MM.1S (cell line): ENCODE measurements at regions not wholly inside any gene's neighbourhood (a gene's known extent, or its start where the extent isn't known, plus 50 kb on each side); places are given as distances from the start of the nearest gene placed in this dataset.

Experiments used
- DNase-seq: peaks from one replicate; pipeline ENCODE4 v3.0.0-alpha.2; 2015
- H2AFZ ChIP-seq: fragments of 300-600 bp; sonication (generic); 2 replicates; pipeline ENCODE4 v1.6.0; 2016; ENCODE audit warnings: antibody characterized with exemption, low read length
- H3F3A ChIP-seq: fragments of 300-600 bp; sonication (generic); 2 replicates; pipeline ENCODE4 v1.6.1; 2016; ENCODE audit warnings: mild to moderate bottlenecking, antibody characterized with exemption, low read length, moderate library complexity, mixed read lengths; ENCODE audit not compliant: insufficient read depth
- H3K27ac ChIP-seq: fragments of 300-600 bp; sonication (generic); 2 replicates; pipeline ENCODE4 v1.5.1; 2016; ENCODE audit warnings: mild to moderate bottlenecking, low read length
- H3K27me3 ChIP-seq: fragments of 300-600 bp; sonication (generic); replicated peaks from 2 replicates; pipeline ENCODE4 v1.6.0; 2016; ENCODE audit warnings: low read length; ENCODE audit not compliant: insufficient read depth
- H3K36me3 ChIP-seq: fragments of 300-600 bp; sonication (generic); replicated peaks from 2 replicates; pipeline ENCODE4 v1.6.1; 2016; ENCODE audit warnings: mild to moderate bottlenecking, low read length, mixed read lengths; ENCODE audit not compliant: insufficient read depth
- H3K4me1 ChIP-seq: fragments of 300-600 bp; sonication (generic); 2 replicates; pipeline ENCODE4 v1.6.1; 2016; ENCODE audit warnings: low read length, mixed read lengths
- H3K4me2 ChIP-seq: fragments of 300-600 bp; sonication (generic); 2 replicates; pipeline ENCODE4 v1.6.0; 2016; ENCODE audit warnings: low read depth, low read length
- H3K4me3 ChIP-seq: fragments of 300-600 bp; sonication (generic); 2 replicates; pipeline ENCODE4 v1.5.1; 2016; ENCODE audit warnings: low read length, mixed read lengths
- H3K79me2 ChIP-seq: fragments of 300-600 bp; sonication (generic); 2 replicates; pipeline ENCODE4 v1.6.1; 2016; ENCODE audit warnings: mixed run types, low read length, mixed read lengths
- H3K9ac ChIP-seq: fragments of 300-600 bp; sonication (generic); 2 replicates; pipeline ENCODE4 v1.6.1; 2016; ENCODE audit warnings: low read length, mixed read lengths
- H3K9me2 ChIP-seq: fragments of 300-600 bp; sonication (generic); replicated peaks from 2 replicates; pipeline ENCODE4 v1.6.1; 2016; ENCODE audit warnings: mild to moderate bottlenecking, low read length, mixed read lengths; ENCODE audit not compliant: insufficient read depth
- H3K9me3 ChIP-seq: fragments of 300-600 bp; sonication (generic); replicated peaks from 2 replicates; pipeline ENCODE4 v1.6.1; 2016; ENCODE audit warnings: mild to moderate bottlenecking, low read length, mixed read lengths; ENCODE audit not compliant: insufficient read depth
- H4K20me1 ChIP-seq: fragments of 300-600 bp; sonication (generic); 2 replicates; pipeline ENCODE4 v1.6.1; 2016; ENCODE audit warnings: mild to moderate bottlenecking, low read length, moderate library complexity, mixed read lengths; ENCODE audit not compliant: insufficient read depth
- EZH2 ChIP-seq: fragments of 300-600 bp; sonication (generic); optimal IDR thresholded peaks from 2 replicates; pipeline ENCODE3; 2017; ENCODE audit warnings: low read depth, mild to moderate bottlenecking, antibody characterized with exemption, low read length, mixed read lengths
- EZH2phosphoT487 ChIP-seq: fragments of 300-600 bp; sonication (generic); IDR thresholded peaks from 2 replicates; pipeline ENCODE4 v1.6.1; 2018; ENCODE audit warnings: antibody characterized with exemption, low read length
- TF ChIP-seq, protein P1 (sequence below): fragments of 300-600 bp; sonication (generic); IDR thresholded peaks from 2 replicates; pipeline ENCODE4 v1.5.1; 2016; ENCODE audit warnings: antibody characterized with exemption, low read length, mixed read lengths

- TF ChIP-seq, protein P1, sequence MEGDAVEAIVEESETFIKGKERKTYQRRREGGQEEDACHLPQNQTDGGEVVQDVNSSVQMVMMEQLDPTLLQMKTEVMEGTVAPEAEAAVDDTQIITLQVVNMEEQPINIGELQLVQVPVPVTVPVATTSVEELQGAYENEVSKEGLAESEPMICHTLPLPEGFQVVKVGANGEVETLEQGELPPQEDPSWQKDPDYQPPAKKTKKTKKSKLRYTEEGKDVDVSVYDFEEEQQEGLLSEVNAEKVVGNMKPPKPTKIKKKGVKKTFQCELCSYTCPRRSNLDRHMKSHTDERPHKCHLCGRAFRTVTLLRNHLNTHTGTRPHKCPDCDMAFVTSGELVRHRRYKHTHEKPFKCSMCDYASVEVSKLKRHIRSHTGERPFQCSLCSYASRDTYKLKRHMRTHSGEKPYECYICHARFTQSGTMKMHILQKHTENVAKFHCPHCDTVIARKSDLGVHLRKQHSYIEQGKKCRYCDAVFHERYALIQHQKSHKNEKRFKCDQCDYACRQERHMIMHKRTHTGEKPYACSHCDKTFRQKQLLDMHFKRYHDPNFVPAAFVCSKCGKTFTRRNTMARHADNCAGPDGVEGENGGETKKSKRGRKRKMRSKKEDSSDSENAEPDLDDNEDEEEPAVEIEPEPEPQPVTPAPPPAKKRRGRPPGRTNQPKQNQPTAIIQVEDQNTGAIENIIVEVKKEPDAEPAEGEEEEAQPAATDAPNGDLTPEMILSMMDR, result no peak
- TF ChIP-seq EZH2 (no peak), EZH2phosphoT487 (no peak)
- no peak for DNase-seq
Measured at GRCh38 chr4:185895866-185896265, 83.9 kb upstream of the SORBS2 start.

DNA sequence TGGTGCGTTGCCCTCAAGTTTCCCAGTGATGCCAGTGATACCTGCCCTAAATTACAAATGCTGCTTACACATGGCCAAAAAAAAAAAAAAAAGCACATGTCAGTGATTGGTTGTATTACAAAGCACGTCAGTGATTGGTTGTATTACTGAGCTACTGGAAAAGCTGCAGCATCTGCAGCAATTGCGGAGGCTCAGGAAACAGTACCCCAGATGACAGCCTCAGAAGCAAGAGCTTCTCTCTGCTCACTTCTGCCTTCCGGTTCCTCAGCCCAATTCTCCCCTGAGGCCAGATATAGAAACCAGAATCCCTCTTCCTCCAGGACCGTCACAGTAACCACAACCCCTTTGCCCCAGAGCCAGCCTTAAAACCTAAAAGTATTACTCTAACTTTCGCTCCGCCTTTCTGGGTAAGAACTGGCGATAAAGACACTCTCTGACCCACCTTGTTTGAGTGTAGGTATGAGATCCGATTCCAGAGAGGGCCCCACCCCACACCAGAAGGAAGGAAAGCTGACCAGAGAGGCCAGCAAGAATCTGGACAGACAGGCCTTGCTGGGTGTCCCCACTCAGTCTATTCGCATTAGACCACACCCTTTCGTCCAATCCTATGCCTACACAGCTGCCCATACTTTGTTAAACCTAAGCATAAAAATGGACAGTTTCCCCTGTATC is 85.0 kb upstream of the SORBS2 start:
- Histone ChIP-seq H3K4me2 (no peak overlapping the region), H3K4me3 (no peak overlapping the region), H3K9me3 (no peaks in the 10 kb centered on the region), H4K20me1 (no peaks in the 10 kb centered on the region), H3K9me2 (no peaks in the 10 kb centered on the region), H3K27me3 (no peaks in the 10 kb centered on the region), H3K79me2 (no peaks in the 10 kb centered on the region), H3K27ac (no peak overlapping the region), H3K36me3 (no peaks in the 10 kb centered on the region), H3K4me1 (peaks cover 13% of the 10 kb centered on the region), H3F3A (peaks cover 3% of the 10 kb centered on the region; the same call in 1 of the 2 replicates), H3K9ac (no peak overlapping the region), H2AFZ (no peak overlapping the region)
- TF ChIP-seq, protein P1, result no peak
- TF ChIP-seq EZH2phosphoT487 (no peak), EZH2 (no peak)
- no peak for DNase-seq

More at GRCh38 chr4:185895866-185896265, 83.9 kb upstream of the SORBS2 start:
- Histone ChIP-seq H4K20me1 (no peaks in the 10 kb centered on the region), H3K27me3 (no peaks in the 10 kb centered on the region), H3K9ac (no peak overlapping the region), H3K9me3 (no peaks in the 10 kb centered on the region), H3K36me3 (no peaks in the 10 kb centered on the region), H3K27ac (no peak overlapping the region), H3K9me2 (no peaks in the 10 kb centered on the region), H3K4me3 (no peak overlapping the region), H2AFZ (no peak overlapping the region), H3F3A (peaks cover 3% of the 10 kb centered on the region; the same call in 1 of the 2 replicates), H3K4me2 (no peak overlapping the region), H3K4me1 (peaks cover 13% of the 10 kb centered on the region), H3K79me2 (no peaks in the 10 kb centered on the region)

DNA sequence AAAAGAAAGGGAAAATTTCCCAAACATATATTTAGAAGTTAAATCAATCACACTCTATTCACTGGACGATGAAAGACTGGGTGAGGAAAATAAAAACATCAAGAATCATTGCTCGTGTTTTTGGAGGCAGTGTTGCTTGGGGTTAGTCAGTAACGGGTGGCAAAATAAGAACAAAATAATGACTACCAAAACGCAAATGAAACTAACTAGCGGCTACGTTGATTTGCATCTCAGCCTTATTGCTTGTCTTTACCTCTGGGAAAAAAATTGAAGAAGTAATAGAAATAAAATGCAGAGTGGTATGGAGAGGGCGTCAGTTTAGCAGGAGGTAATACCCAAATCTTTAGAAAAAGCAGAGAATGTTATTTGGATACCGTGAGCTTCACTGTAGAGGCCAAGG is 86.4 kb upstream of the SORBS2 start:
- H4K20me1 ChIP-seq, result no peaks in the 10 kb centered on the region
- no peak overlapping the region for H2AFZ ChIP-seq
- peaks cover 3% of the 10 kb centered on the region; the same call in 1 of the 2 replicates for H3F3A ChIP-seq
- no peaks in the 10 kb centered on the region for H3K36me3 ChIP-seq
- no peak overlapping the region for H3K27ac ChIP-seq
- peaks cover 13% of the 10 kb centered on the region for H3K4me1 ChIP-seq
- H3K4me3 ChIP-seq, result no peak overlapping the region
- H3K4me2 ChIP-seq, result no peak overlapping the region
- DNase-seq, result no peak
- H3K27me3 ChIP-seq, result no peaks in the 10 kb centered on the region
- no peaks in the 10 kb centered on the region for H3K79me2 ChIP-seq
- no peak overlapping the region for H3K9ac ChIP-seq
- no peak for TF ChIP-seq EZH2
- TF ChIP-seq, protein P1, result no peak
- TF ChIP-seq EZH2phosphoT487, result no peak
- H3K9me2 ChIP-seq, result no peaks in the 10 kb centered on the region
- H3K9me3 ChIP-seq, result no peaks in the 10 kb centered on the region
